COLO668 (cell line): ENCODE measurements at regions not wholly inside any gene's neighbourhood (a gene's known extent, or its start where the extent isn't known, plus 50 kb on each side); places are given as distances from the start of the nearest gene placed in this dataset.
A peak's percentile ranks its signal among the peaks of the same experiment; 100 is the strongest.

Source experiments
- DNase-seq: peaks from one replicate; lab custom pipeline; 2025; ENCODE audit not compliant: unreplicated experiment; lab: John Stamatoyannopoulos, UW

GRCh38 chr3:167958141-167958540 lies 137.6 kb downstream of the GOLIM4 start:
- DNase-seq = no peak

- no peak for DNase-seq
Observed at GRCh38 chr3:167952969-167953368, 142.8 kb downstream of the GOLIM4 start.

- no peak for DNase-seq
Observed at GRCh38 chr3:167950212-167950611, 145.5 kb downstream of the GOLIM4 start.

GRCh38 chr3:167941234-167941995 lies 154.3 kb downstream of the GOLIM4 start:
- DNase-seq = no peak

- DNase-seq = peak; percentile 3
Observed at GRCh38 chr3:167940241-167940640, 155.5 kb downstream of the GOLIM4 start.

GRCh38 chr3:167938516-167938915 lies 157.2 kb downstream of the GOLIM4 start:
- no peak for DNase-seq

GRCh38 chr3:167936019-167936418 lies 159.7 kb downstream of the GOLIM4 start:
- no peak for DNase-seq

GRCh38 chr3:167930453-167930852 lies 165.3 kb downstream of the GOLIM4 start:
- no peak for DNase-seq

- DNase-seq = no peak
Observed at GRCh38 chr3:167929968-167930367, 165.8 kb downstream of the GOLIM4 start.

- DNase-seq = no peak
Observed at GRCh38 chr3:167928381-167928780, 167.3 kb downstream of the GOLIM4 start.

- no peak for DNase-seq
Observed at GRCh38 chr3:167920747-167921146, 175.0 kb downstream of the GOLIM4 start.

GRCh38 chr3:167919590-167919989 lies 176.1 kb downstream of the GOLIM4 start:
- DNase-seq = no peak

GRCh38 chr3:167918686-167919085 lies 177.0 kb downstream of the GOLIM4 start:
- DNase-seq = no peak

- DNase-seq = no peak
Observed at GRCh38 chr3:167918008-167918596, 177.6 kb downstream of the GOLIM4 start.

GRCh38 chr3:167913219-167913835 lies 177.8 kb downstream of the SERPINI1 start:
- no peak for DNase-seq

GRCh38 chr3:167909952-167910351 lies 174.4 kb downstream of the SERPINI1 start:
- DNase-seq = no peak

GRCh38 chr3:167909504-167909896 lies 174.0 kb downstream of the SERPINI1 start:
- DNase-seq = no peak

GRCh38 chr3:167908746-167909503 lies 173.4 kb downstream of the SERPINI1 start:
- no peak for DNase-seq

GRCh38 chr3:167908221-167908620 lies 172.7 kb downstream of the SERPINI1 start:
- no peak for DNase-seq

GRCh38 chr3:167901138-167901537 lies 165.6 kb downstream of the SERPINI1 start:
- no peak for DNase-seq

- no peak for DNase-seq
Observed at GRCh38 chr3:167899093-167899492, 163.6 kb downstream of the SERPINI1 start.

GRCh38 chr3:167898091-167898490 lies 162.6 kb downstream of the SERPINI1 start:
- no peak for DNase-seq
